Natural killer cell (primary cell): ENCODE measurements at regions not wholly inside any gene's neighbourhood (a gene's known extent, or its start where the extent isn't known, plus 50 kb on each side); places are given as distances from the start of the nearest gene placed in this dataset.

ENCODE experiments used
- ATAC-seq, 3 donors: fragments of 150-1000 bp in 2 of 3; fragments of 200-7000 bp in 1 of 3; cut with Tn5 transposase; 1 replicate in 1 of 3; 2 replicates in 2 of 3; pipeline ENCODE4 v1.10.0; 2021; ENCODE audit warnings: mild to moderate bottlenecking in 2 of 3, moderate library complexity in 2 of 3
- DNase-seq, 2 donors: peaks; one replicate each; pipeline versions ENCODE4 v3.0.0 to v3.0.0-alpha.2; 2013 to 2021; ENCODE audit warnings: mixed read lengths in 1 of 2
- H3K27ac ChIP-seq: one replicate; pipeline ENCODE4 v1.5.1; 2013; ENCODE audit warnings: mild to moderate bottlenecking, low read length
- H3K27me3 ChIP-seq: one replicate; pipeline ENCODE4 v1.6.1; 2013; ENCODE audit warnings: low read length; ENCODE audit not compliant: control insufficient read depth, insufficient read depth
- H3K36me3 ChIP-seq: one replicate; pipeline ENCODE4 v1.6.1; 2013; ENCODE audit warnings: low read length; ENCODE audit not compliant: control insufficient read depth, insufficient read depth
- H3K4me1 ChIP-seq: one replicate; pipeline ENCODE4 v1.6.1; 2013; ENCODE audit warnings: low read length; ENCODE audit not compliant: control insufficient read depth, insufficient read depth
- H3K4me3 ChIP-seq: one replicate; pipeline ENCODE4 v1.5.1; 2013; ENCODE audit warnings: low read length
- H3K9me3 ChIP-seq: one replicate; pipeline ENCODE4 v1.6.1; 2013; ENCODE audit warnings: low read length; ENCODE audit not compliant: control insufficient read depth, insufficient read depth
- H3K27ac Mint-ChIP-seq, 2 donors: one replicate each; pipeline ENCODE4 v1.8.0; 2022; ENCODE audit warnings: mild to moderate bottlenecking in 2 of 2, mixed read lengths in 2 of 2, moderate library complexity in 1 of 2
- H3K27me3 Mint-ChIP-seq, 2 donors: one replicate each; pipeline ENCODE4 v1.8.0; 2022; ENCODE audit warnings: low read depth in 2 of 2, mixed read lengths in 2 of 2
- H3K36me3 Mint-ChIP-seq: one replicate; pipeline ENCODE4 v1.8.0; 2022; ENCODE audit warnings: mixed read lengths
- H3K4me1 Mint-ChIP-seq, 2 donors: one replicate each; pipeline ENCODE4 v1.8.0; 2022; ENCODE audit warnings: mixed read lengths in 2 of 2
- H3K4me3 Mint-ChIP-seq: one replicate; pipeline ENCODE4 v1.8.0; 2022; ENCODE audit warnings: mild to moderate bottlenecking, moderate library complexity, mixed read lengths
- H3K9me3 Mint-ChIP-seq, 2 donors: one replicate each; pipeline ENCODE4 v1.8.0; 2022; ENCODE audit warnings: mixed read lengths in 2 of 2
- WGBS: methylation state at CpG from one replicate; pipeline ENCODE4 v1.1.7; 2013; ENCODE audit warnings: missing lambda C conversion rate; ENCODE audit not compliant: insufficient coverage; 5-methylcytosine and 5-hydroxymethylcytosine counted together
- intact Hi-C: fragments of 100-400 bp; cut with micrococcal nuclease; formaldehyde crosslinking; loops from one replicate; pipeline ENCODE4 v1.14.2; 2022
- TF ChIP-seq, protein P1 (sequence below): fragments of 200-600 bp; IDR thresholded peaks from one replicate; pipeline ENCODE4 v1.8.0; 2022; ENCODE audit warnings: antibody characterized with exemption

DNA sequence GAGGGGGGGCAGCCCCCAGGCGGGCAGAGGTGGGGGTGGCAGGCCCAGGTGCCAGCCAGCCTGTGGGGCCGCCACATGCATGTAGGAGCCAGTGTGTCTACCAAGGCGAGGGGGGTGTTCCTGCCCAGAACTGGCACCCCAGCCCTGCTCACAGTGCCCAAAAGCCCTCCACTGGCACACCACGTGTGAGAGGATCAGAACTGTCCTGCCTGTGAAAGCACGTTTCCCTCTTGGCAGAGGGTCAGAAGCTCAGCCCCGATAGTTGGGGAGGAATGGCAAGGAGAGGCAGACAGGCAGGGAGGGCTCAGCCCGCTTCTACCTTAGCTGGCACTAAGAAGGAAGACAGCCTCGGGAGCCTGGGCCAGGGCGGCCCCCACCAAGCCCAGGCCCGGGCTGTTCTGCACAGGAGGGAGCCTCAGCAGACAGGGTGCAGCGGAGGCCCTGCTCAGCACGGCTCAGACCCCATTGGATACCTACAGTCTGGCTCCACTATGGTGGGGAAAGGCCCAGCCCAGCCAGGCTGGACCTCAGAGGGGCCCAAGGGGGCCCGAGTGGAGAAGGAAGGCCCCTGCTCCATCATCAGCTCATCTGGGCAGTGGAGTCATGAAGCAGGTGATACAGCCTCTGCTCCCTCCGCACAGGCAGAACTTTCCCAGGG, 84.8 kb upstream of the LINGO1 start:
- TF ChIP-seq, protein P1, sequence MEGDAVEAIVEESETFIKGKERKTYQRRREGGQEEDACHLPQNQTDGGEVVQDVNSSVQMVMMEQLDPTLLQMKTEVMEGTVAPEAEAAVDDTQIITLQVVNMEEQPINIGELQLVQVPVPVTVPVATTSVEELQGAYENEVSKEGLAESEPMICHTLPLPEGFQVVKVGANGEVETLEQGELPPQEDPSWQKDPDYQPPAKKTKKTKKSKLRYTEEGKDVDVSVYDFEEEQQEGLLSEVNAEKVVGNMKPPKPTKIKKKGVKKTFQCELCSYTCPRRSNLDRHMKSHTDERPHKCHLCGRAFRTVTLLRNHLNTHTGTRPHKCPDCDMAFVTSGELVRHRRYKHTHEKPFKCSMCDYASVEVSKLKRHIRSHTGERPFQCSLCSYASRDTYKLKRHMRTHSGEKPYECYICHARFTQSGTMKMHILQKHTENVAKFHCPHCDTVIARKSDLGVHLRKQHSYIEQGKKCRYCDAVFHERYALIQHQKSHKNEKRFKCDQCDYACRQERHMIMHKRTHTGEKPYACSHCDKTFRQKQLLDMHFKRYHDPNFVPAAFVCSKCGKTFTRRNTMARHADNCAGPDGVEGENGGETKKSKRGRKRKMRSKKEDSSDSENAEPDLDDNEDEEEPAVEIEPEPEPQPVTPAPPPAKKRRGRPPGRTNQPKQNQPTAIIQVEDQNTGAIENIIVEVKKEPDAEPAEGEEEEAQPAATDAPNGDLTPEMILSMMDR: no peak
- no peak overlapping the region for H3K27ac Mint-ChIP-seq
- intact Hi-C loops: no loop called here
- no peaks in the 10 kb centered on the region for H3K4me1 ChIP-seq
- no peak for DNase-seq
- no peaks in the 10 kb centered on the region for H3K27me3 ChIP-seq
- 49% methylated on average over 14 of the region's 14 CpGs for WGBS
- H3K36me3 ChIP-seq: no peaks in the 10 kb centered on the region
- no peak for ATAC-seq
- no peak overlapping the region for H3K4me3 Mint-ChIP-seq
- H3K4me1 Mint-ChIP-seq: no peaks in the 10 kb centered on the region
- H3K27ac ChIP-seq: no peak overlapping the region
- peaks cover 10 to 15% of the 10 kb centered on the region in 2 donors for H3K27me3 Mint-ChIP-seq
- H3K9me3 Mint-ChIP-seq: no peaks in the 10 kb centered on the region
- H3K9me3 ChIP-seq: no peaks in the 10 kb centered on the region
- H3K4me3 ChIP-seq: no peak overlapping the region
- no peaks in the 10 kb centered on the region for H3K36me3 Mint-ChIP-seq

DNA sequence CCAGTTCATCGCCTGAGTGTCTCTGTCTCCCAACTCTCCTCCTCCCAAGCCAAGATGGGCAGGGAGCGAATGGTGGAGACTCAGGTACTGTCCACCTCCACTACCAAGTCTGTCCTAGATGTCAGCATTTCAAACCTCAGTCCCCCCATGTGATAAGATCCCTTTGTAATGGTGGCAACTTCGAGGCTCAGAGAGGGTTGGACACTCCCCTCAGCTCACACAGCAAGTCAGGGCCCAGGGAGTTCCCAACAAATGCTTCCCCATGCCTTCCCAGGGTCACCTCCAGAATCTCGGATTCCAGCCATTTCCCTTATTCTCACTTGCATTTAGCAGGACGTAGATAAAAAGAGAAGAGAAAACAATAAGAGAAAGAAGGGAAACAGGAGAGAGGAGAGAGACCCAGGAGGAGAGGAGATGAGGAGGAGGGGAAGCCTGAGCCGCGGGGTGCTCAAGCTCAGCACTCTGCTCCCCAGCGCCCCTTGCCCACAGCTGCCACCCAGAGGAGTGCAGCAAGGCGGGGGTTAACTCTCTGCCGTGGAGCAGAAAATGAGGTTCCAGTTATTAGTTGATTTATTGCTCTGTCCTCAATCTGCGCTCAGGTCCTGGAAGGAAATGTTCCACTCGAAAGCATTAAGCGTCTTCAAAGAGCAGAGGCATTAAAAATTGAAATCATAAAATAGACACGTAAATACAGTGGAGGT, 84.1 kb upstream of the LINGO1 start:
- DNase-seq (no peak), ATAC-seq (no peak)
- Mint-ChIP-seq H3K36me3 (no peaks in the 10 kb centered on the region), H3K27me3 (peaks cover 10 to 15% of the 10 kb centered on the region in 2 donors), H3K9me3 (no peaks in the 10 kb centered on the region), H3K27ac (no peak overlapping the region), H3K4me1 (no peaks in the 10 kb centered on the region), H3K4me3 (no peak overlapping the region)
- H3K4me1 ChIP-seq: no peaks in the 10 kb centered on the region
- TF ChIP-seq, protein P1: no peak
- no peaks in the 10 kb centered on the region for H3K36me3 ChIP-seq
- H3K27me3 ChIP-seq: no peaks in the 10 kb centered on the region
- intact Hi-C loops: no loop called here
- H3K9me3 ChIP-seq: no peaks in the 10 kb centered on the region
- H3K4me3 ChIP-seq: no peak overlapping the region
- H3K27ac ChIP-seq: no peak overlapping the region
- WGBS: 26% methylated on average over 13 of the region's 14 CpGs

DNA sequence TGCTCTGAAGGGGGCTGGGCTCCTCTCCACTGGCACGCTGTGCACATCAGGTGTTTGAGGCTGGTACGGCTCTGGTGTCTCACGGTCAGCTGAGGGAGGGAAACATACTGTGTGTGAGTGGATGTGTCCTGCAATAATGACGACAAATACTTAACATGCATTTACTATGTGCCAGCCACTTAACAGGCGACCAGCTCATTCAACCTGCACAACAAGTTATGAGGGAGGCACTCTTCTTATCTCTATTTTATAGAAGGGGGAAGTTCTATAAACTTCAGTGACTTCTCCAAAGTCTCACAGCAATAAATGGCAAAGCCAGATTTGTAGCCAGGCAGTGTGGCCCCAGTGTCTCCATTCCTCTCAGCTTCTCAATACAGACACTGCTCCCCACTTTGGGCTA, 83.1 kb upstream of the LINGO1 start:
- no peaks in the 10 kb centered on the region for H3K36me3 Mint-ChIP-seq
- H3K27ac Mint-ChIP-seq: no peak overlapping the region
- H3K9me3 Mint-ChIP-seq: no peaks in the 10 kb centered on the region

More for the DNA sequence above, 83.1 kb upstream of the LINGO1 start:
- WGBS: 84% methylated on average over 3 of the region's 5 CpGs
- H3K4me1 ChIP-seq: no peaks in the 10 kb centered on the region
- intact Hi-C loops: no loop called here
- no peak overlapping the region for H3K4me3 ChIP-seq
- Mint-ChIP-seq H3K4me3 (no peak overlapping the region), H3K27me3 (peaks cover 10 to 15% of the 10 kb centered on the region in 2 donors), H3K4me1 (no peaks in the 10 kb centered on the region)
- no peaks in the 10 kb centered on the region for H3K36me3 ChIP-seq
- DNase-seq: no peak
- H3K27me3 ChIP-seq: no peaks in the 10 kb centered on the region
- no peak for ATAC-seq
- no peaks in the 10 kb centered on the region for H3K9me3 ChIP-seq
- TF ChIP-seq, protein P1: no peak
- no peak overlapping the region for H3K27ac ChIP-seq
